Spleen (tissue), 11 donors: ENCODE measurements at regions not wholly inside any gene's neighbourhood (a gene's known extent, or its start where the extent isn't known, plus 50 kb on each side); places are given as distances from the start of the nearest gene placed in this dataset.

ENCODE experiments used
- DNase-seq: peaks from one replicate; pipeline ENCODE4 v3.0.0-alpha.2; 2020
- H3K27ac ChIP-seq, 8 donors: fragments of 200-600 bp; sonication (generic) in 7 of 8; 1 replicate in 4 of 8; 2 replicates in 4 of 8; pipeline versions ENCODE4 v1.5.0 to v1.8.0; 2016 to 2021; ENCODE audit warnings: inconsistent platforms in 4 of 8, mild to moderate bottlenecking in 4 of 8, moderate library complexity in 1 of 8
- H3K27me3 ChIP-seq, 7 donors: fragments of 200-600 bp; sonication (generic) in 6 of 7; replicated peaks in 1 of 7; 1 replicate in 4 of 7; 2 replicates in 3 of 7; pipeline versions ENCODE4 v1.5.0 to v1.8.0; 2016 to 2021; ENCODE audit warnings: inconsistent platforms in 3 of 7, mild to moderate bottlenecking in 1 of 7
- H3K36me3 ChIP-seq, 6 donors: fragments of 200-600 bp; sonication (generic) in 5 of 6; 1 replicate in 4 of 6; 2 replicates in 2 of 6; pipeline versions ENCODE4 v1.5.0 to v1.8.0; 2016 to 2021; ENCODE audit warnings: inconsistent platforms in 2 of 6
- H3K4me1 ChIP-seq, 6 donors: fragments of 200-600 bp; sonication (generic) in 5 of 6; 1 replicate in 3 of 6; 2 replicates in 3 of 6; pipeline versions ENCODE4 v1.5.0 to v1.8.0; 2016 to 2021; ENCODE audit warnings: inconsistent platforms in 3 of 6
- H3K4me3 ChIP-seq, 8 donors: fragments of 200-600 bp; sonication (generic) in 7 of 8; 1 replicate in 4 of 8; 2 replicates in 4 of 8; pipeline versions ENCODE4 v1.5.0 to v1.8.0; 2016 to 2021; ENCODE audit warnings: inconsistent platforms in 4 of 8, mild to moderate bottlenecking in 4 of 8, moderate library complexity in 2 of 8
- H3K9me3 ChIP-seq, 8 donors: fragments of 200-600 bp; sonication (generic) in 7 of 8; 1 replicate in 4 of 8; 2 replicates in 4 of 8; pipeline versions ENCODE4 v1.5.0 to v1.8.0; 2016 to 2021; ENCODE audit warnings: inconsistent platforms in 4 of 8
- CTCF ChIP-seq, 11 experiments: fragments of 200-600 bp in 7 of 11; fragments of 450-650 bp in 4 of 11; sonication (generic) in 4 of 11; IDR thresholded peaks in 8 of 11; conservative IDR thresholded peaks in 3 of 11; 1 replicate in 7 of 11; 2 replicates in 4 of 11; pipeline versions ENCODE4 v1.4.0 to v1.8.0; 2016 to 2021; ENCODE audit warnings: antibody characterized with exemption in 11 of 11, inconsistent platforms in 4 of 11, mild to moderate bottlenecking in 1 of 11
- POLR2A ChIP-seq, 3 donors: fragments of 450-650 bp; IDR thresholded peaks; one replicate each; pipeline ENCODE4 v1.5.1; 2017; ENCODE audit warnings: antibody characterized with exemption in 3 of 3, mild to moderate bottlenecking in 1 of 3
- POLR2AphosphoS5 ChIP-seq, 3 donors: sonication (generic); formaldehyde crosslinking; IDR thresholded peaks; one replicate each; pipeline ENCODE4 v1.5.1; 2017; ENCODE audit warnings: antibody characterized with exemption in 3 of 3
- WGBS, 5 donors: extraction: QIAGEN DNeasy Blood & Tissue Kit in 3 of 5; methylation state at CpG; one replicate each; pipeline versions ENCODE4 v1.1.5 to v1.1.7; 2013 to 2018; 5-methylcytosine and 5-hydroxymethylcytosine counted together
- intact Hi-C: fragments of 100-400 bp; cut with DNase I; formaldehyde crosslinking; loops from one replicate; pipeline ENCODE4 v1.15.0; 2023; ENCODE audit warnings: low total_unique reads
- donor health status: healthy with polysubstance abuse.
- donor health status: DM: no; HTN: no; CAD: no; lungs with moderate emphysema.
- donor health status: DM: no; HTN: no; CAD: no.
- donor health status: Bipolar disorder and iron deficiency.
- donor health status: healthy.
- donor health status: DM: no; HTN: no; CAD: no.
- donor health status: DM: yes; HTN: yes; CAD: no.

DNA sequence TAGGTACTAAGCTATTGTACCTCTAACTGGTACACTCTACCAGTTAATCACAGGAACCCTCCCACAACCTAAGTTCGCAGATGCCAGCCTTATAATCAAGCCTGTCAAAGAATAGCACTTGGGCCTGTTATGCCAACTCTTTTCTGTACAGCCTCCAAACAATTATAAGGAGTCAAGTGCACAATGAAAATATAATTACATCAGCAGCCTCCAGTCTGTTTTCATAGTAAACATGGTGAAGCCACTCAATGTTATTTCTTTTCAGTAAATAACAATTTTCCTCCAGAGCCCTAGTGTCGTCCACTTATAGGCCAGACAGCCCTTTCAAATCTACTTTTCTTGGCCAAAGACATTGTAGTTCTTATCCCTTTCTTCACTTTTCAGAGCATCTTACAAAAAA is 82.7 kb upstream of the CARMIL1 start:
- H3K9me3 ChIP-seq = no peaks in the 10 kb centered on the region
- no peak overlapping the region for H3K4me3 ChIP-seq
- H3K27ac ChIP-seq = no peak overlapping the region
- intact Hi-C loops = no loop called here
- peaks cover 0 to 7% (median 0%) of the 10 kb centered on the region in 6 donors for H3K4me1 ChIP-seq
- no peak for TF ChIP-seq POLR2AphosphoS5 (IDR thresholded peaks at IDR 0.05)
- no peak for TF ChIP-seq POLR2A (IDR thresholded peaks at IDR 0.05)
- no peak for TF ChIP-seq CTCF (IDR thresholded peaks at IDR 0.05 in 8 of 11, conservative IDR thresholded peaks at IDR 0.05 in 3 of 11)
- 88 to 95% (median 91%) methylated on average over 2 of the region's 2 CpGs for WGBS, 5 donors
- no peaks in the 10 kb centered on the region for H3K27me3 ChIP-seq
- H3K36me3 ChIP-seq = no peaks in the 10 kb centered on the region
- DNase-seq = no peak

GRCh38 chr6:25197111-25197510 is 82.1 kb upstream of the CARMIL1 start:
- no peaks in the 10 kb centered on the region for H3K27me3 ChIP-seq
- TF ChIP-seq CTCF (IDR thresholded peaks at IDR 0.05 in 8 of 11, conservative IDR thresholded peaks at IDR 0.05 in 3 of 11) = no peak
- no peak for TF ChIP-seq POLR2AphosphoS5 (IDR thresholded peaks at IDR 0.05)
- TF ChIP-seq POLR2A (IDR thresholded peaks at IDR 0.05) = no peak
- no peaks in the 10 kb centered on the region for H3K36me3 ChIP-seq
- no peak overlapping the region for H3K4me3 ChIP-seq
- peaks cover 0 to 7% (median 0%) of the 10 kb centered on the region in 6 donors for H3K4me1 ChIP-seq
- no peak overlapping the region for H3K27ac ChIP-seq
- intact Hi-C loops = no loop called here
- 90 to 99% (median 93%) methylated on average over 3 of the region's 3 CpGs for WGBS, 5 donors
- DNase-seq = no peak
- H3K9me3 ChIP-seq = no peaks in the 10 kb centered on the region

DNA sequence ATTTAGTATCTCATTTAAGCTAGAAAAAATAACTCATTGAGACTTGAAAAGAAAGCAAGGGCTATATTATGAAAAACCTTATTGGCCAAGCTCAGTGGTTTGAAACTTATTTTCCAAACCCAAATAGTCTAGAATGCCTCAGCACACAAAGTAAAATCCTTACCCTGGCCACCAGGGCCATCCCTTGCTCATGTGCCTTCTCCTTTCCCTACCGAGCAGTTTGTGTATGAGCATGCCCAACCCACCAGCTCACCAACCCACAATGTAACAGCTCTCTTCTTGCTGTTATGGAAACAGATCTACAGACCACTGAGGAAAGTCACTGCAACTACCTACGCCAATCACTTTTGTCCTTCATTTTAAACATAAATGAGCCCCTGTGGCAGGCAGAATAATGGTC is 79.6 kb upstream of the CARMIL1 start:
- Histone ChIP-seq H3K27me3 (no peaks in the 10 kb centered on the region), H3K9me3 (no peaks in the 10 kb centered on the region), H3K36me3 (no peaks in the 10 kb centered on the region), H3K4me3 (no peak overlapping the region), H3K27ac (no peak overlapping the region), H3K4me1 (no peaks in the 10 kb centered on the region)
- no peak for DNase-seq
- TF ChIP-seq CTCF (IDR thresholded peaks at IDR 0.05 in 8 of 11, conservative IDR thresholded peaks at IDR 0.05 in 3 of 11) (no peak), POLR2AphosphoS5 (IDR thresholded peaks at IDR 0.05) (no peak)
- intact Hi-C loops = no loop called here
- 90 to 98% (median 95%) methylated on average over 2 of the region's 2 CpGs for WGBS, 5 donors

DNA sequence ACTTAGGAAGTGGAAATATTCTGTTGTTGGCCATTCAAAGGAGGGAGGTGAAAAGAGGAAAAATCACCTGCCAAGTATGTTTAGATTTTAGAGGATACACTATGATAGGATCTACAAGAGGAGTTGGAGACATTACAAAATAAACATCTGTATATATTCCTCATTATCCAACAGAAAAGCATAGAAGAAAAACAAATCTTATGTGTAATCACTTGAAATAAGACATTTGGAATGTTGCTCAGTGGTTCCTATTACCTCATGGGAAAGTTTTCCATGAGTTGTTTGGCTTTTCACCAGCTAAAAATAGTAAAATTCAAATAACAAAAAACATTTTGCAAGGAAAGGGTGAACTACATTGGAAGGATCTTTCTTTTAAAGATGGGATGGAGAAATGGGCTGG is 76.7 kb upstream of the CARMIL1 start:
- TF ChIP-seq POLR2AphosphoS5 (IDR thresholded peaks at IDR 0.05) = no peak
- no peak for TF ChIP-seq POLR2A (IDR thresholded peaks at IDR 0.05)
- TF ChIP-seq CTCF (IDR thresholded peaks at IDR 0.05 in 8 of 11, conservative IDR thresholded peaks at IDR 0.05 in 3 of 11) = no peak
- H3K27ac ChIP-seq = no peak overlapping the region
- H3K9me3 ChIP-seq = peaks cover 0 to 14% (median 11%) of the 10 kb centered on the region in 8 donors
- H3K4me1 ChIP-seq = no peaks in the 10 kb centered on the region
- no peaks in the 10 kb centered on the region for H3K27me3 ChIP-seq
- DNase-seq = no peak
- H3K4me3 ChIP-seq = no peak overlapping the region
- intact Hi-C loops = no loop called here
- no peaks in the 10 kb centered on the region for H3K36me3 ChIP-seq
